Suprapubic skin (tissue), 4 donors: ENCODE measurements at regions not wholly inside any gene's neighbourhood (a gene's known extent, or its start where the extent isn't known, plus 50 kb on each side); places are given as distances from the start of the nearest gene placed in this dataset.

Experiments
- DNase-seq, 2 donors: peaks; one replicate each; pipeline ENCODE4 v3.0.0-alpha.2; 2019; ENCODE audit warnings: low spot score in 2 of 2
- H3K27ac ChIP-seq: fragments of 200-600 bp; sonication (generic); one replicate; pipeline ENCODE4 v1.5.1; 2019
- H3K27me3 ChIP-seq: fragments of 200-600 bp; sonication (generic); one replicate; pipeline ENCODE4 v1.5.1; 2019
- H3K36me3 ChIP-seq: fragments of 200-600 bp; sonication (generic); one replicate; pipeline ENCODE4 v1.5.1; 2019
- H3K4me1 ChIP-seq: fragments of 200-600 bp; sonication (generic); one replicate; pipeline ENCODE4 v1.5.1; 2019
- H3K4me3 ChIP-seq: fragments of 200-600 bp; sonication (generic); one replicate; pipeline ENCODE4 v1.5.1; 2019; ENCODE audit warnings: mild to moderate bottlenecking
- H3K9me3 ChIP-seq: fragments of 200-600 bp; sonication (generic); one replicate; pipeline ENCODE4 v1.5.1; 2019
- EP300 ChIP-seq: sonication (generic); formaldehyde crosslinking; IDR thresholded peaks from one replicate; pipeline ENCODE4 v1.6.1; 2017; ENCODE audit warnings: antibody characterized with exemption
- POLR2A ChIP-seq, 2 donors: fragments of 450-650 bp; IDR thresholded peaks; one replicate each; pipeline ENCODE4 v1.6.1; 2017; ENCODE audit warnings: antibody characterized with exemption in 2 of 2, mild to moderate bottlenecking in 2 of 2, moderate library complexity in 2 of 2
- POLR2AphosphoS5 ChIP-seq, 3 donors: sonication (generic); formaldehyde crosslinking; IDR thresholded peaks; one replicate each; pipeline ENCODE4 v1.6.1; 2017; ENCODE audit warnings: antibody characterized with exemption in 3 of 3
- WGBS: methylation state at CpG from one replicate; pipeline ENCODE4 v1.1.5; 2018; 5-methylcytosine and 5-hydroxymethylcytosine counted together
- TF ChIP-seq, protein P1 (sequence below), 2 donors: fragments of 200-600 bp in 1 of 2; fragments of 450-650 bp in 1 of 2; sonication (generic) in 1 of 2; IDR thresholded peaks; one replicate each; pipeline ENCODE4 v1.5.1; 2016 to 2019; ENCODE audit warnings: antibody characterized with exemption in 2 of 2, mild to moderate bottlenecking in 1 of 2, moderate library complexity in 1 of 2

DNA sequence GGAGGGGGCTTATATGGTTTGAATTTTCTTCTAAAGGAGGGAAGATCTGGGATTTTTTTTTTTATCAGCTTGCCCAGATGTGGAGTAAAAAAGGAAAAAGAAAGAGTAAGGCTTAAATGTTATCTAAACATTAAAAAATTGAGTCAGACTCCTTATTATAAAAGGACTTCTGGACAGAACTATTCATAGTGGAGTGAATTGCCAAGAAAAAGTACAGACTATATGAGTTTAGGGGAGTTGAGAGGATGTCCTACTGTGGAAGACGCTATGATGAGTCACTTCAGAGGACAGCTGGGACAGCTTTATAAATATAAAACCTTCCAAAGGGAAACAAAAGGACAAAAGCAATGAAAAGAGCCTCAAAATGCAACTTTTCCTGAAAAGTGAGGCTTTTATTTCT is 73.0 kb downstream of the TFPI2 start:
- WGBS: 43% methylated on average over 1 of the region's 1 CpG
- no peaks in the 10 kb centered on the region for H3K4me1 ChIP-seq
- TF ChIP-seq, protein P1, sequence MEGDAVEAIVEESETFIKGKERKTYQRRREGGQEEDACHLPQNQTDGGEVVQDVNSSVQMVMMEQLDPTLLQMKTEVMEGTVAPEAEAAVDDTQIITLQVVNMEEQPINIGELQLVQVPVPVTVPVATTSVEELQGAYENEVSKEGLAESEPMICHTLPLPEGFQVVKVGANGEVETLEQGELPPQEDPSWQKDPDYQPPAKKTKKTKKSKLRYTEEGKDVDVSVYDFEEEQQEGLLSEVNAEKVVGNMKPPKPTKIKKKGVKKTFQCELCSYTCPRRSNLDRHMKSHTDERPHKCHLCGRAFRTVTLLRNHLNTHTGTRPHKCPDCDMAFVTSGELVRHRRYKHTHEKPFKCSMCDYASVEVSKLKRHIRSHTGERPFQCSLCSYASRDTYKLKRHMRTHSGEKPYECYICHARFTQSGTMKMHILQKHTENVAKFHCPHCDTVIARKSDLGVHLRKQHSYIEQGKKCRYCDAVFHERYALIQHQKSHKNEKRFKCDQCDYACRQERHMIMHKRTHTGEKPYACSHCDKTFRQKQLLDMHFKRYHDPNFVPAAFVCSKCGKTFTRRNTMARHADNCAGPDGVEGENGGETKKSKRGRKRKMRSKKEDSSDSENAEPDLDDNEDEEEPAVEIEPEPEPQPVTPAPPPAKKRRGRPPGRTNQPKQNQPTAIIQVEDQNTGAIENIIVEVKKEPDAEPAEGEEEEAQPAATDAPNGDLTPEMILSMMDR (IDR thresholded peaks at IDR 0.05): no peak
- TF ChIP-seq POLR2A (IDR thresholded peaks at IDR 0.05) (no peak), POLR2AphosphoS5 (IDR thresholded peaks at IDR 0.05) (no peak), EP300 (no peak)
- H3K4me3 ChIP-seq: no peak overlapping the region
- DNase-seq: no peak
- no peak overlapping the region for H3K27ac ChIP-seq
- H3K27me3 ChIP-seq: no peaks in the 10 kb centered on the region
- no peaks in the 10 kb centered on the region for H3K36me3 ChIP-seq
- no peaks in the 10 kb centered on the region for H3K9me3 ChIP-seq

DNA sequence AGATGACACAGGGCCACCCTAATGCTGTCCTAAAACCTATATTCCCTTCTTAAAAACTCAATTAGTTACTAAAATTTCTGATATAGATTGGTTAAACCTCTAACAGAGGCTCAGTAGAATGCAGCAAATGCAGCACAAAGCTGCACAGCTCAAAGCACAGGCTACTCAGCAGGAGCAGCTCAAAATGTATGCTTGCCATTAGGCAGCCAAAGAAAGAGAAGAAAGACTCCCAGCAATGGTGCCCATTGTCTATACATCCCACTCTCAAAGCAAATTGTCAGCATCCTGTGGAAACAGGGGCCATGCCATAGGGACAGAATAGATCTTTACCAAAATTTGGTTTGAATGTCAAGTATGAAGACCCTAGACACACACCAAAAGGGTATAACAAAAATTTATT is 73.5 kb downstream of the TFPI2 start:
- Histone ChIP-seq H3K4me3 (no peak overlapping the region), H3K27ac (no peak overlapping the region), H3K36me3 (no peaks in the 10 kb centered on the region), H3K4me1 (no peaks in the 10 kb centered on the region), H3K27me3 (no peaks in the 10 kb centered on the region), H3K9me3 (no peaks in the 10 kb centered on the region)
- DNase-seq: no peak
- TF ChIP-seq EP300 (no peak), POLR2AphosphoS5 (IDR thresholded peaks at IDR 0.05) (no peak), POLR2A (IDR thresholded peaks at IDR 0.05) (no peak)
- TF ChIP-seq, protein P1 (IDR thresholded peaks at IDR 0.05): no peak

DNA sequence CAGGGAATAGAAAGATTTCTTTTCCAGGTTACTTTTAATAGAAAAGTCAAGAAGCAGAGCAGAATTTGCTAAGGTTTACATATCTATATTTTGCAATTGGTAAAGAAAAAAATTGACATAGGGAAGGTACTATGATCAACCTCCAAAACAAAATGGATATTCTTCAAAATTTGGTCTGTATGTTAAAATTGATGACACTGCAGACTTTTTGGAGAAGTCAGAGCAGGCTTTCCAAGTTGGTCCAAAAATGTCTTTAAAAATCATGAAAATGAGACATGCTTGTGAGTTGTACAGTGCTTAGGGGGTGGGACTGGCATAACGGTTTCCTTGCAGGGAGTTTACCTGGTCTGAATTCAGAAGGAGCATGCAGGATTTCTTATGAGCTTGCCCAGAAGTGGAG is 77.0 kb downstream of the TFPI2 start:
- TF ChIP-seq EP300: no peak
- TF ChIP-seq POLR2AphosphoS5 (IDR thresholded peaks at IDR 0.05): no peak
- TF ChIP-seq, protein P1 (IDR thresholded peaks at IDR 0.05): no peak
- TF ChIP-seq POLR2A (IDR thresholded peaks at IDR 0.05): no peak
- no peaks in the 10 kb centered on the region for H3K27me3 ChIP-seq
- H3K36me3 ChIP-seq: no peaks in the 10 kb centered on the region
- DNase-seq: no peak
- H3K9me3 ChIP-seq: no peaks in the 10 kb centered on the region
- no peak overlapping the region for H3K4me3 ChIP-seq
- no peak overlapping the region for H3K27ac ChIP-seq
- H3K4me1 ChIP-seq: no peaks in the 10 kb centered on the region
- WGBS: 52% methylated on average over 1 of the region's 1 CpG

DNA sequence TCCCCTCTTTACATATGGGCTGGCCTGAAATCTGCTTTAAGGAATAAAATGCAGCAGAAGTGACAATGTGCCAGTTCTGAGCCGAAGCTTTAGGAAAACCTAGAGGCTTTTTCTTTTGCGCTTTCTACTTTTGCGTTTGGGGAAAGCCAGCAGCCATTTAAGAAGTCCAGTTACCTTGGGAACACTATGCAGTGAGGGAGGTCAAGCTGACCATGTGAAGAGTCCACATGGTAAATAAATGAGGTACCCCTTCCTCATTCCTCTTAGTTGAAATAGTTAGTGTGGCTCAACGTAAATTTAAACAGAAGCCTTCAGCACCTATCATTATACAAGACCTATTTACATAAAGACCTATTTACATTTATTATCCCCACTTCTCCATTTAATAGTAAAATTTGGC is 78.5 kb downstream of the TFPI2 start:
- Histone ChIP-seq H3K36me3 (no peaks in the 10 kb centered on the region), H3K9me3 (no peaks in the 10 kb centered on the region), H3K27ac (no peak overlapping the region), H3K4me3 (no peak overlapping the region), H3K27me3 (no peaks in the 10 kb centered on the region), H3K4me1 (no peaks in the 10 kb centered on the region)
- WGBS: 89% methylated on average over 4 of the region's 4 CpGs
- no peak for DNase-seq
- TF ChIP-seq, protein P1 (IDR thresholded peaks at IDR 0.05): no peak
- TF ChIP-seq POLR2AphosphoS5 (IDR thresholded peaks at IDR 0.05): no peak

DNA sequence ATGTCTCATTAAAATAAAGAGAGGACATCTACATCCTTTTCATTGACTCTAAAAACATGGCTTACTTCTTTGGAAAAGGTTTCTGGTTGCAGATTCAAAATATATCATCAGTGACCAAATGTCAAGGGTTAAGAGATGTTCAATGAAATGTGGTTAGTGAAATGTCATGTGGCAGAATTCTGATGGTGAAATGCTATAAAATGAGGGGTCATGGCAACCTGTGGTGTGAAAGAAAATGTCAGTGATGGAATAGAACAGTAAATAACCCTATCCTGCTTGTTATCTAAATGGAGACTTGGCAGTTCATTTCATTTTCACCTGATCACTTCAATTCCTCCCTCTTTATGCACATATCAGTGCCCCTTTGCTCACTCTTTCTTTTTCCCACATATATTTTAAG is 79.4 kb downstream of the TFPI2 start:
- Histone ChIP-seq H3K4me3 (no peak overlapping the region), H3K36me3 (no peaks in the 10 kb centered on the region), H3K9me3 (no peaks in the 10 kb centered on the region), H3K27me3 (no peaks in the 10 kb centered on the region), H3K4me1 (no peaks in the 10 kb centered on the region), H3K27ac (no peak overlapping the region)
- TF ChIP-seq, protein P1 (IDR thresholded peaks at IDR 0.05): no peak
- TF ChIP-seq EP300: no peak
- TF ChIP-seq POLR2A (IDR thresholded peaks at IDR 0.05): no peak
- no peak for TF ChIP-seq POLR2AphosphoS5 (IDR thresholded peaks at IDR 0.05)
- DNase-seq: no peak
